Left hindlimb (tissue), 1 donor: ENCODE measurements at regions not wholly inside any gene's neighbourhood (a gene's known extent, or its start where the extent isn't known, plus 50 kb on each side); places are given as distances from the start of the nearest gene placed in this dataset.
"Not testable (repeated sequence)": the region's sequence is repeated elsewhere in the genome, so short reads cannot be mapped to it uniquely, and the experiment has no call there.

Experiments
- DNase-seq: peaks from one replicate; pipeline ENCODE4 v3.0.0-alpha.2; 2018

DNA sequence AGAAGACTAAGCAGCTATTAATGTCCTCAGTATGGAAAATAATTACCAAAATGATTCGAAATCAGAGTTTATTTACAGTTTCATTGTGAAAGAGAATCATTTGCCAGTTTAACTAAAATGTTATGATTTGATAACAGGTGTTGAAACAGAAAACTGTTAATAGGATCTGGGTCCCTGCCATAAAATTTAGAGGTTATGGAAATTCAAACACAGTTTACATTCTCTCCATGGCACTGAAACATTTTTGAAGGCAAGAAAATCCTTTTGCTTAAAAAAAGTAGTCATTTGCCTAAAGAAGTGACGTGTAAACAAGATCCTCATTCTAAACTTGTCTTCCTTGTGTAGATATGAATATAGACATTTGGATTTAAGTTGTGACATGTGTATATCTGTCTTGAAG is 743.8 kb downstream of the SLC4A3 start:
- DNase-seq: no peak

DNA sequence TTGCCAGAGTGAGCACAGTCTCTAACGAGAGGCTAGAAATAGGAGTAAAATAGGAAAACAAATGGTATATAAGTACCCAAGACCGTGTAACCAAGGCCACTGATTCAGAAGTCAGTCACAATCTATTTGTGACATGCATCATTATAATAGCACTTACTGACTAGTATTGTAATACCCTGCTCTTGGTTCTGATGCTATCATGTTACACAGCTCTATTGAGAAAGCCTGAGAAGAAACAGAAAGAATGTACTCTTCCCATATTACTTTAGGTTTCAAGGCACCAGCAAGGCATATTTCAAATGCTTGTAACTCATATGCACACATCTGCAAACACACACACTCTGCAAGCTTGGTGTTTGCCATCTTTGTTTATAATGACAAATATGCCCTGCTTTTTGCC is 746.4 kb downstream of the SLC4A3 start:
- no peak for DNase-seq

- no peak for DNase-seq
Observed at GRCh38 chr2:220374282-220374681, 746.9 kb downstream of the SLC4A3 start.

- no peak for DNase-seq
Observed at GRCh38 chr2:220377482-220378155, 750.2 kb downstream of the SLC4A3 start.

GRCh38 chr2:220387758-220388157 is 760.3 kb downstream of the SLC4A3 start:
- not testable (repeated sequence) for DNase-seq

DNA sequence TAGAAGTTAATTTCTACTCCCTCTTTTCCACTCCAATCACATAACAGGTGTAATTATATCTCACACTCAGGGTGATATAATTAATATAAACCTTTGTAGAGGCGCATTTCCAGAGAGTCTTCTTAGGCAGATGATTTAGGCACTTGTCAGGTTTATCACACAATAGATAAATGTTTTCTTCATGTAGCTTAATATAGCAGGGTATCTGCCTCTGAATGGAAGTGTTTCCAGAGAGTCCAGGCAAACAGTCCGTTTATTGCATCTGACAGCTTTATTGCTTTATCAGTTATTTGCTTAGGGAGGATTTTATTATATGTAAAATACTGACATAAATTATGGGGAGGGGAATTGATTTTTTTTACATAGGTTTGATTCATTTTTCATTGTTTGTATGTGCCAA is 766.3 kb downstream of the SLC4A3 start:
- no peak for DNase-seq

DNA sequence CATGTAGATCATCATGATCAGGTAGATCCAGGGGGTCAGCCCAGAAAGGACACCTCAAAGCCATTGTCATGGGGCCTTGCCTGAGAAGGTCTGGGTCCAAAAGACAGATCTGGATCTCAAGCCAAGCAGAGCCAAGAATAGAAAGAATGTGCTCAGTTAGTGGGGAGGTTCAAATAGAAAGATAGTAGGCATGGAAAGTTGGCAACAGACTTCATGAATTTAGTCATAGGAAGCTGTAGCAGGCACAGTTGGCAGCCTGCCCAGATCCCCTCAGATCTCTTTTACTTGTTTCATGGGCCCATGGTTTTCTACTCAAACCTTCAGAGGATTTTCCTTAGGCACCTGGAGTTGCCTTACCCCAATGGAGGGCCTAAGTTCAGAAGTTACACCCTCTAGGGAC is 767.0 kb downstream of the SLC4A3 start:
- DNase-seq: no peak

DNA sequence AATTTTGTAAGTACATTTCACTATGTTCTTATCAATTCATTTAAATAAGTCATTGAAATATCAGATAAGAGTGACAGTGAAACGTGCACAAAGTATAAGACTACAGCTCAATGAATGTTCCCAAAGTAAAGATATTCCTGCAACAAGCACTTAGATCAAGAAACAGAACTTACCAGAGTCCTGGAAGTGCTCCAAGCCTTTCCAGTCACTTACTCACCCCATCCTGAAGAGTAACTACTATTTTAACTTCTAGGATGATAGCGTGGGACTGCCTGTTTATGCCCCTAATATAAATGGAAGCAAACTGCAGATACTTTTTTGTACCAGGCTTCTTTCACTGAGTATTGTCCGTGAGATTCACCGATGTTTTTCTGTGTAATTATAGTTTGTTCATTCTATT is 768.9 kb downstream of the SLC4A3 start:
- no peak for DNase-seq

GRCh38 chr2:220410296-220410695 is 782.9 kb downstream of the SLC4A3 start:
- DNase-seq: no peak

- no peak for DNase-seq
Observed at GRCh38 chr2:220417503-220417902, 790.1 kb downstream of the SLC4A3 start.

DNA sequence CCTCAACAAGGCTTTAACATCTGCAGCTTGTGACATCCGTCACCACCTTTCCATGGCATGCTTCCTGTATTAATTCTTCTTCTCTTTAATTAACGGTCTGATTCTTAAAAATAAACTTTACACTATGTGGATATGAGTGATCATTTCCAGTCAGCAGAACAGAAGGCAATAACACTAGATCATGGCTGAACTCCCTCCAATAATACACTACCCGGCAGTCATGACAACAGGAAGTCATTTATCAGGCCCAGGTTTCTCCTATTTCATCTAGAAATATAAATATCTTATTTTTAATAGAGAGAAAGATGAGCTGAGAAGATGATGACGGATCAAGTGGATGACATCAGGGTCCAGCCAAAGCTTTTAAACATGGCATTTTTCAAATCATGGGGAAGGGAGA is 792.2 kb downstream of the SLC4A3 start:
- DNase-seq: no peak

- no peak for DNase-seq
Observed at GRCh38 chr2:220420820-220421219, 793.4 kb downstream of the SLC4A3 start.

DNA sequence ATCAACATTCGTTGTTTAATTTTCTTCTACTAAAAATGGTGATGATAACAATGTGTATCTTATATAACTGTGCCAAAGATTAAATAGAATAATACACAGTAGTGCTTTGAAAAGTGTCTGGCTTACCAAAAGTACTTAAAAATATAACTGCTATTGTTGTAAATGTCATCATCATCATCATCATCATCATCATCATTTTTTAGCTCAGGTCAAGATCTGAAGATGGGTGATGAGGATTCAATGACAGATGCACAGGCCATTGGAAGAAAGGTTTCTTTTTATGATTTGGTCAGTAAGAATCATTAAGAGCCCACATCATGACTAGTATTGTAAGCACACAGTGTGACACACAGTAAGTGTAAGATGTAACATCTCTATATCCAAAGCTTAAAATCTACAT is 795.2 kb downstream of the SLC4A3 start:
- DNase-seq: no peak

- DNase-seq: no peak
Observed at GRCh38 chr2:220424561-220424960, 797.1 kb downstream of the SLC4A3 start.

- DNase-seq: no peak
Observed at GRCh38 chr2:220432645-220433044, 805.2 kb downstream of the SLC4A3 start.

- no peak for DNase-seq
Observed at GRCh38 chr2:220433131-220433530, 805.7 kb downstream of the SLC4A3 start.

GRCh38 chr2:220434385-220434784 is 807.0 kb downstream of the SLC4A3 start:
- DNase-seq: no peak

- no peak for DNase-seq
Observed at GRCh38 chr2:220437938-220438337, 810.5 kb downstream of the SLC4A3 start.

DNA sequence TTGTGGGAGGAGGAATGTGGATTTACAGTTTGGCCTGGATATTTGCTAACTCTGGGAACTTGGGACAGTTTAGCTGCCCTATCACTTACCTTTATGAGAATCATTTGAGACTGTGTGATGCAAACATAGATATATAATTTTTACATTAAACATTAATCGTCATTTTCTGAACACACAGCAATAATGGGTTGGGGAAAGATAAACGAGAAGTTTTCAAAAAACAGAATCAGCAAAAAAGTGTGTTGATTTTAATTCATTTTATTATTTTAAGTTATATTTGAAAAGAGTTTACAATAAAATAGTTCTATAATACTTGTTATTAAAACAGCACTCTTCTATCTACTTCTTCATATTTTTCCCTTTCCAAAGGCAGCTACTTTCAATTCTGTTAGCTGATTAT is 813.3 kb downstream of the SLC4A3 start:
- no peak for DNase-seq

DNA sequence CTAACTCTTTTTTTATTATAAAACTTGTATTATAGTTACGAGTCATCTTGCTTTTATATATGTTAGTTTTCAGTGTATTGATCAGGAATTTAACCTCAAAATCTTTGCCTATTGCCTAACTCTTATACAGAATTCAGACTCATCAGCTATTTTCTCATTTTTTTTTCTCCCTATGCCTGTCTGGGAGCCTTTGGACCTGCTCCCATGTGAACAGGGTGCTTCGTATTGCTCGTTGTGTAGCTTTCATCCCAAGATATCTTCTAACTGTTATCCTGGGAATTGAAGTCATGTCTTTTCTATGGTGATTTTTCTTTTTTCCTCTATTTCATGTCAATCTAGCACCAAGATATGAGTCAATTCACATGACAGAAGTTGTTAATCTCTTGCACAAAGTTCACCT is 814.0 kb downstream of the SLC4A3 start:
- no peak for DNase-seq

GRCh38 chr2:220442012-220442411 is 814.6 kb downstream of the SLC4A3 start:
- DNase-seq: no peak

- DNase-seq: no peak
Observed at GRCh38 chr2:220445429-220446105, 818.1 kb downstream of the SLC4A3 start.

- DNase-seq: no peak
Observed at GRCh38 chr2:220446106-220446712, 818.8 kb downstream of the SLC4A3 start.

GRCh38 chr2:220450846-220451245 is 823.4 kb downstream of the SLC4A3 start:
- DNase-seq: no peak
